SK-N-MC (cell line): ENCODE measurements at regions not wholly inside any gene's neighbourhood (a gene's known extent, or its start where the extent isn't known, plus 50 kb on each side); places are given as distances from the start of the nearest gene placed in this dataset.

ENCODE experiments used
- EZH2 ChIP-seq: fragments of 200-600 bp; sonication (generic); IDR thresholded peaks from one replicate; pipeline ENCODE4 v1.6.1; 2017; ENCODE audit warnings: antibody characterized with exemption
- FOXP2 ChIP-seq: optimal IDR thresholded peaks from 2 replicates; pipeline ENCODE3; 2011; ENCODE audit warnings: mild to moderate bottlenecking, moderate library complexity; ENCODE audit not compliant: insufficient read depth; ENCODE audit errors: extremely low read length, control extremely low read depth
- POLR2AphosphoS5 ChIP-seq: IDR thresholded peaks from 2 replicates; pipeline ENCODE4 v1.6.1; 2012; ENCODE audit warnings: mild to moderate bottlenecking, low read depth, low read length, borderline replicate concordance

GRCh38 chr6:98324446-98324845 lies 509.9 kb upstream of the POU3F2 start:
- TF ChIP-seq EZH2 (no peak), POLR2AphosphoS5 (peak; percentile 66; the same call in 1 of the 2 replicates), FOXP2 (peak; percentile 64)
